IMR-90 (cell line): ENCODE measurements at regions not wholly inside any gene's neighbourhood (a gene's known extent, or its start where the extent isn't known, plus 50 kb on each side); places are given as distances from the start of the nearest gene placed in this dataset.

Experiments
- ATAC-seq: fragments of 200-7000 bp; cut with Tn5 transposase; 2 replicates; pipeline ENCODE4 v1.9.1; 2020; ENCODE audit warnings: low read depth, mild to moderate bottlenecking, moderate library complexity
- BruUV-seq: library from RNA; stranded (reverse); fragments of 400-500 nt; replicated peaks from 2 replicates; lab custom pipeline; 2021; lab: Mats Ljungman, UMichigan
- CTCF ChIA-PET: fragments of 300-600 bp; formaldehyde crosslinking; extraction: SDS; loops from one replicate; lab custom pipeline; 2021; ENCODE audit warnings: antibody characterized with exemption; lab: Yijun Ruan, JAX
- POLR2A ChIA-PET: fragments of 300-600 bp; sonication (Branson Sonifier 250); formaldehyde crosslinking; loops from one replicate; lab custom pipeline; 2022; ENCODE audit warnings: antibody characterized with exemption; ENCODE audit not compliant: unreplicated experiment; lab: Charles Lee
- DNase-seq: peaks from one replicate; pipeline ENCODE4 v3.0.0; 2013
- H2AFZ ChIP-seq: replicated peaks from 2 replicates; pipeline ENCODE3; 2013; ENCODE audit warnings: low read length, mild to moderate bottlenecking; ENCODE audit not compliant: poor library complexity
- H2AK5ac ChIP-seq: 2 replicates; pipeline ENCODE4 v1.6.1; 2013; ENCODE audit warnings: low read depth, low read length, inconsistent platforms
- H2AK9ac ChIP-seq: replicated peaks from 2 replicates; pipeline ENCODE3; 2013; ENCODE audit warnings: mild to moderate bottlenecking, low read depth, low read length, moderate library complexity; ENCODE audit not compliant: poor library complexity
- H2BK120ac ChIP-seq: 2 replicates; pipeline ENCODE4 v1.6.1; 2013; ENCODE audit warnings: low read depth, low read length, inconsistent platforms
- H2BK15ac ChIP-seq: 3 replicates; pipeline ENCODE4 v1.6.1; 2013; ENCODE audit warnings: low read depth, low read length, inconsistent platforms
- H2BK20ac ChIP-seq: 2 replicates; pipeline ENCODE4 v1.6.1; 2013; ENCODE audit warnings: low read depth, mild to moderate bottlenecking, inconsistent platforms, low read length, moderate library complexity
- H2BK5ac ChIP-seq: 2 replicates; pipeline ENCODE4 v1.6.1; 2013; ENCODE audit warnings: mild to moderate bottlenecking, low read depth, low read length, inconsistent platforms; ENCODE audit not compliant: poor library complexity, severe bottlenecking
- H3K14ac ChIP-seq: replicated peaks from 2 replicates; pipeline ENCODE4 v1.6.1; 2013; ENCODE audit warnings: low read depth, low read length, inconsistent platforms
- H3K18ac ChIP-seq: 2 replicates; pipeline ENCODE4 v1.6.1; 2013; ENCODE audit warnings: low read depth, low read length, control low read depth
- H3K23ac ChIP-seq: 2 replicates; pipeline ENCODE4 v1.6.1; 2013; ENCODE audit warnings: low read depth, low read length, inconsistent platforms
- H3K27ac ChIP-seq: 2 replicates; pipeline ENCODE4 v1.5.1; 2013; ENCODE audit warnings: mild to moderate bottlenecking, control low read depth, low read length; ENCODE audit not compliant: insufficient read depth
- H3K27me3 ChIP-seq: 2 replicates; pipeline ENCODE4 v1.6.1; 2013; ENCODE audit warnings: low read length; ENCODE audit not compliant: control insufficient read depth, insufficient read depth
- H3K36me3 ChIP-seq: 2 replicates; pipeline ENCODE4 v1.6.1; 2013; ENCODE audit warnings: low read length, mixed read lengths; ENCODE audit not compliant: control insufficient read depth, insufficient read depth
- H3K4ac ChIP-seq: 2 replicates; pipeline ENCODE4 v1.6.1; 2013; ENCODE audit warnings: low read depth, low read length, inconsistent platforms
- H3K4me1 ChIP-seq: 2 replicates; pipeline ENCODE4 v1.6.1; 2013; ENCODE audit warnings: low read length, mixed read lengths; ENCODE audit not compliant: control insufficient read depth, insufficient read depth
- H3K4me2 ChIP-seq: 2 replicates; pipeline ENCODE4 v1.6.1; 2013; ENCODE audit warnings: low read depth, mild to moderate bottlenecking, control low read depth, low read length, moderate library complexity
- H3K4me3 ChIP-seq: 2 replicates; pipeline ENCODE4 v1.5.1; 2013; ENCODE audit warnings: low read depth, mild to moderate bottlenecking, control low read depth, low read length, moderate library complexity; ENCODE audit not compliant: insufficient read depth
- H3K56ac ChIP-seq: 2 replicates; pipeline ENCODE4 v1.6.1; 2013; ENCODE audit warnings: low read length, inconsistent platforms; ENCODE audit not compliant: insufficient read depth; ENCODE audit errors: extremely low read depth
- H3K79me1 ChIP-seq, 2 experiments: 2 replicates each; pipeline ENCODE4 v1.6.1; 2013; ENCODE audit warnings: low read length in 2 of 2, inconsistent platforms in 1 of 2, low read depth in 1 of 2
- H3K9ac ChIP-seq: 2 replicates; pipeline ENCODE4 v1.6.1; 2013; ENCODE audit warnings: low read depth, low read length, control low read depth
- H3K9me1 ChIP-seq: 2 replicates; pipeline ENCODE4 v1.6.1; 2013; ENCODE audit warnings: low read length, inconsistent platforms; ENCODE audit not compliant: insufficient read depth
- H3K9me3 ChIP-seq: 2 replicates; pipeline ENCODE4 v1.6.1; 2013; ENCODE audit warnings: low read length; ENCODE audit not compliant: control insufficient read depth, insufficient read depth
- H4K20me1 ChIP-seq: 2 replicates; pipeline ENCODE4 v1.6.1; 2013; ENCODE audit warnings: low read length, inconsistent platforms; ENCODE audit not compliant: insufficient read depth
- H4K5ac ChIP-seq: 2 replicates; pipeline ENCODE4 v1.6.1; 2013; ENCODE audit warnings: mild to moderate bottlenecking, low read depth, low read length, control low read depth
- H4K8ac ChIP-seq, 2 experiments: 2 replicates each; pipeline ENCODE4 v1.6.1; 2013; ENCODE audit warnings: low read depth in 2 of 2, low read length in 2 of 2, control low read depth in 1 of 2, inconsistent platforms in 1 of 2
- H4K91ac ChIP-seq: 2 replicates; pipeline ENCODE4 v1.6.1; 2013; ENCODE audit warnings: low read depth, low read length, inconsistent platforms; ENCODE audit not compliant: insufficient read depth
- BHLHE40 ChIP-seq: fragments of 150-350 bp; IDR thresholded peaks from 2 replicates; pipeline ENCODE4 v1.6.1; 2016; ENCODE audit warnings: mild to moderate bottlenecking, low read depth, low read length
- CEBPB ChIP-seq: IDR thresholded peaks from 2 replicates; pipeline ENCODE4 v1.6.1; 2012; ENCODE audit warnings: low read depth, low read length, improper control_type of control experiment
- CHD1 ChIP-seq: IDR thresholded peaks from 2 replicates; pipeline ENCODE4 v1.6.1; 2012; ENCODE audit warnings: low read depth, low read length, improper control_type of control experiment
- CTCF ChIP-seq: conservative IDR thresholded peaks from 2 replicates; pipeline ENCODE4 v1.5.1; 2012; ENCODE audit warnings: mild to moderate bottlenecking, low read depth, low read length, improper control_type of control experiment
- FOS ChIP-seq: fragments of 150-350 bp; IDR thresholded peaks from 2 replicates; pipeline ENCODE4 v1.6.1; 2016; ENCODE audit warnings: low read depth, low read length
- MAFK ChIP-seq: IDR thresholded peaks from 2 replicates; pipeline ENCODE4 v1.6.1; 2012; ENCODE audit warnings: low read depth, low read length, improper control_type of control experiment
- MAZ ChIP-seq: IDR thresholded peaks from 2 replicates; pipeline ENCODE4 v1.6.1; 2012; ENCODE audit warnings: low read depth, mild to moderate bottlenecking, low read length, improper control_type of control experiment, moderate library complexity, borderline replicate concordance
- MXI1 ChIP-seq: IDR thresholded peaks from 2 replicates; pipeline ENCODE4 v1.6.1; 2012; ENCODE audit warnings: low read depth, mild to moderate bottlenecking, low read length, moderate library complexity, borderline replicate concordance
- NFE2L2 ChIP-seq: fragments of 150-350 bp; IDR thresholded peaks from 2 replicates; pipeline ENCODE4 v1.6.1; 2016; ENCODE audit warnings: low read depth, mild to moderate bottlenecking, low read length
- POLR2A ChIP-seq: IDR thresholded peaks from 2 replicates; pipeline ENCODE4 v1.6.1; 2012; ENCODE audit warnings: mild to moderate bottlenecking, low read depth, low read length
- RAD21 ChIP-seq: IDR thresholded peaks from 2 replicates; pipeline ENCODE4 v1.6.1; 2012; ENCODE audit warnings: low read length, improper control_type of control experiment
- RCOR1 ChIP-seq: IDR thresholded peaks from 2 replicates; pipeline ENCODE4 v1.6.1; 2012; ENCODE audit warnings: mild to moderate bottlenecking, low read length, improper control_type of control experiment; ENCODE audit not compliant: insufficient replicate concordance
- RFX5 ChIP-seq: IDR thresholded peaks from 2 replicates; pipeline ENCODE4 v1.8.0; 2012; ENCODE audit warnings: low read depth, mild to moderate bottlenecking, low read length, moderate library complexity
- SMC3 ChIP-seq: fragments of 150-350 bp; IDR thresholded peaks from 2 replicates; pipeline ENCODE4 v1.6.1; 2016; ENCODE audit warnings: low read depth, mild to moderate bottlenecking, antibody characterized with exemption, low read length, moderate library complexity
- USF2 ChIP-seq: fragments of 150-350 bp; IDR thresholded peaks from 2 replicates; pipeline ENCODE4 v1.6.1; 2017; ENCODE audit warnings: mild to moderate bottlenecking, antibody characterized with exemption, low read length, low read depth
- WGBS, 2 experiments: methylation state at CpG; one replicate each; pipeline versions ENCODE4 v1.1.5 to v1.1.7; 2013; ENCODE audit warnings: missing lambda C conversion rate in 2 of 2; ENCODE audit not compliant: insufficient read length in 1 of 2; ENCODE audit errors: extremely low coverage in 2 of 2; 5-methylcytosine and 5-hydroxymethylcytosine counted together
- dilution Hi-C: fragments of 300-500 bp; cut with HindIII; formaldehyde crosslinking; loops from one replicate; pipeline ENCODE4 v1.14.3; 2018; ENCODE audit warnings: low sequenced_read_pairs; ENCODE audit not compliant: unreplicated experiment
- in situ Hi-C: fragments of 300-500 bp; cut with MboI; formaldehyde crosslinking; loops from 3 replicates; pipeline ENCODE4 v1.14.3; 2019; ENCODE audit warnings: low sequenced_read_pairs, inconsistent platforms, mixed read lengths
- intact Hi-C: fragments of 100-400 bp; cut with micrococcal nuclease; formaldehyde crosslinking; loops from 2 replicates; pipeline ENCODE4 v1.10.0; 2022
- TF ChIP-seq, protein P1 (sequence below): fragments of 150-350 bp; IDR thresholded peaks from 2 replicates; pipeline ENCODE4 v1.6.1; 2016; ENCODE audit warnings: low read depth, mild to moderate bottlenecking, low read length, moderate library complexity, borderline replicate concordance

GRCh38 chr4:60812811-60813210 is 387.3 kb upstream of the ADGRL3 start:
- no peak overlapping the region for H3K4ac ChIP-seq
- no peaks in the 10 kb centered on the region for H3K27me3 ChIP-seq
- no peaks in the 10 kb centered on the region for H3K79me1 ChIP-seq
- H3K4me2 ChIP-seq = no peak overlapping the region
- no peak overlapping the region for H4K91ac ChIP-seq
- no peak overlapping the region for H2AFZ ChIP-seq
- no TSS peak for BruUV-seq
- H2AK9ac ChIP-seq = no peak overlapping the region
- no peak overlapping the region for H2BK120ac ChIP-seq
- no CpG with 5 or more reads among the region's 1 CpG for WGBS, 2 experiments
- dilution Hi-C loops = no loop called here
- no peak overlapping the region for H3K27ac ChIP-seq
- no peak overlapping the region for H3K23ac ChIP-seq
- H3K4me1 ChIP-seq = no peaks in the 10 kb centered on the region
- no peak overlapping the region for H4K5ac ChIP-seq
- no peaks in the 10 kb centered on the region for H3K9me1 ChIP-seq
- H3K18ac ChIP-seq = no peak overlapping the region
- H3K9ac ChIP-seq = no peak overlapping the region
- H2BK5ac ChIP-seq = no peak overlapping the region
- POLR2A ChIA-PET = no interaction called here
- no peak for TF ChIP-seq RFX5
- TF ChIP-seq FOS = no peak
- no peak for TF ChIP-seq SMC3
- no peak for TF ChIP-seq RCOR1
- no peak for TF ChIP-seq NFE2L2
- TF ChIP-seq BHLHE40 = no peak
- TF ChIP-seq MAZ = no peak
- TF ChIP-seq CEBPB = no peak
- no peak for TF ChIP-seq POLR2A
- TF ChIP-seq RAD21 = no peak
- TF ChIP-seq USF2 = no peak
- TF ChIP-seq CTCF = no peak
- TF ChIP-seq, protein P1, sequence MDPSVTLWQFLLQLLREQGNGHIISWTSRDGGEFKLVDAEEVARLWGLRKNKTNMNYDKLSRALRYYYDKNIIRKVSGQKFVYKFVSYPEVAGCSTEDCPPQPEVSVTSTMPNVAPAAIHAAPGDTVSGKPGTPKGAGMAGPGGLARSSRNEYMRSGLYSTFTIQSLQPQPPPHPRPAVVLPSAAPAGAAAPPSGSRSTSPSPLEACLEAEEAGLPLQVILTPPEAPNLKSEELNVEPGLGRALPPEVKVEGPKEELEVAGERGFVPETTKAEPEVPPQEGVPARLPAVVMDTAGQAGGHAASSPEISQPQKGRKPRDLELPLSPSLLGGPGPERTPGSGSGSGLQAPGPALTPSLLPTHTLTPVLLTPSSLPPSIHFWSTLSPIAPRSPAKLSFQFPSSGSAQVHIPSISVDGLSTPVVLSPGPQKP = no peak
- no peak for TF ChIP-seq CHD1
- no peak for TF ChIP-seq MXI1
- no peak for TF ChIP-seq MAFK
- ATAC-seq (no peak), DNase-seq (no peak)
- H3K4me3 ChIP-seq = no peak overlapping the region
- no peak overlapping the region for H2BK20ac ChIP-seq
- in situ Hi-C loops = no loop called here
- H3K9me3 ChIP-seq = no peaks in the 10 kb centered on the region
- no peak overlapping the region for H2BK15ac ChIP-seq
- H4K8ac ChIP-seq = no peak overlapping the region
- H3K36me3 ChIP-seq = no peaks in the 10 kb centered on the region
- H2AK5ac ChIP-seq = no peak overlapping the region
- no peaks in the 10 kb centered on the region for H4K20me1 ChIP-seq
- no peak overlapping the region for H3K56ac ChIP-seq
- intact Hi-C loops = no loop called here
- CTCF ChIA-PET = interaction anchor here (1.0 kb wide), 1 partner anchor 11 kb away, joined by 3 read pairs; no protein-coding TSS in a partner anchor
- no peak overlapping the region for H3K14ac ChIP-seq
